H9 (cell line): ENCODE measurements at regions not wholly inside any gene's neighbourhood (a gene's known extent, or its start where the extent isn't known, plus 50 kb on each side); places are given as distances from the start of the nearest gene placed in this dataset.

Experiments used
- DNase-seq: peaks from one replicate; pipeline ENCODE4 v3.0.0-alpha.2; 2017
- H2AFZ ChIP-seq: one replicate; pipeline ENCODE4 v1.6.1; 2013; ENCODE audit warnings: mild to moderate bottlenecking, low read length, control low read depth, moderate library complexity
- H2AK5ac ChIP-seq: 2 replicates; pipeline ENCODE4 v1.6.1; 2013; ENCODE audit warnings: low read length, control low read depth, mixed read lengths; ENCODE audit not compliant: insufficient read length
- H2BK120ac ChIP-seq: one replicate; pipeline ENCODE4 v1.6.1; 2013; ENCODE audit warnings: low read depth, mild to moderate bottlenecking, low read length, control low read depth, inconsistent platforms; ENCODE audit not compliant: poor library complexity, severe bottlenecking
- H2BK12ac ChIP-seq: 2 replicates; pipeline ENCODE4 v1.6.1; 2013; ENCODE audit warnings: low read length, control low read depth, mixed read lengths, low read depth; ENCODE audit not compliant: insufficient read length
- H2BK15ac ChIP-seq: 2 replicates; pipeline ENCODE4 v1.6.1; 2013; ENCODE audit warnings: low read depth, low read length, control low read depth
- H2BK20ac ChIP-seq: one replicate; pipeline ENCODE4 v1.6.1; 2013; ENCODE audit warnings: low read depth, mild to moderate bottlenecking, low read length, control low read depth, inconsistent platforms; ENCODE audit not compliant: poor library complexity, severe bottlenecking
- H2BK5ac ChIP-seq: 2 replicates; pipeline ENCODE4 v1.6.1; 2013; ENCODE audit warnings: low read length, control low read depth, mixed read lengths; ENCODE audit not compliant: insufficient read length
- H3K14ac ChIP-seq: 2 replicates; pipeline ENCODE4 v1.6.1; 2013; ENCODE audit warnings: low read length, control low read depth; ENCODE audit not compliant: insufficient read depth
- H3K18ac ChIP-seq: 2 replicates; pipeline ENCODE4 v1.6.1; 2013; ENCODE audit warnings: low read depth, mild to moderate bottlenecking, mixed read lengths, low read length, control low read depth; ENCODE audit not compliant: insufficient read length
- H3K23ac ChIP-seq: 2 replicates; pipeline ENCODE4 v1.6.1; 2013; ENCODE audit warnings: low read length, control low read depth, mixed read lengths, low read depth; ENCODE audit not compliant: insufficient read length
- H3K23me2 ChIP-seq: 2 replicates; pipeline ENCODE4 v1.6.1; 2013; ENCODE audit warnings: low read depth, mild to moderate bottlenecking, mixed read lengths, low read length, control low read depth; ENCODE audit not compliant: insufficient read length, poor library complexity, severe bottlenecking
- H3K27ac ChIP-seq: 2 replicates; pipeline ENCODE4 v1.5.1; 2013; ENCODE audit warnings: low read length, control low read depth, mixed read lengths, low read depth; ENCODE audit not compliant: insufficient read length
- H3K27me3 ChIP-seq: 2 replicates; pipeline ENCODE4 v1.6.1; 2013; ENCODE audit warnings: low read length, control low read depth, inconsistent platforms; ENCODE audit not compliant: insufficient read depth
- H3K4ac ChIP-seq: 2 replicates; pipeline ENCODE4 v1.6.1; 2013; ENCODE audit warnings: low read depth, mild to moderate bottlenecking, control low read depth, inconsistent platforms, low read length, moderate library complexity
- H3K4me1 ChIP-seq: 2 replicates; pipeline ENCODE4 v1.6.1; 2013; ENCODE audit warnings: low read length, control low read depth, inconsistent platforms; ENCODE audit not compliant: insufficient read depth
- H3K4me2 ChIP-seq: 2 replicates; pipeline ENCODE4 v1.6.1; 2013; ENCODE audit warnings: low read length, control low read depth, mixed read lengths; ENCODE audit not compliant: insufficient read length, insufficient read depth
- H3K56ac ChIP-seq: 2 replicates; pipeline ENCODE4 v1.6.1; 2013; ENCODE audit warnings: low read depth, mild to moderate bottlenecking, mixed read lengths, low read length, control low read depth; ENCODE audit not compliant: insufficient read length
- H3K79me1 ChIP-seq: 2 replicates; pipeline ENCODE4 v1.6.1; 2013; ENCODE audit warnings: low read depth, mild to moderate bottlenecking, moderate library complexity, low read length, control low read depth, inconsistent platforms; ENCODE audit not compliant: insufficient read depth, poor library complexity, severe bottlenecking
- H3K79me2 ChIP-seq: 2 replicates; pipeline ENCODE4 v1.6.1; 2013; ENCODE audit warnings: low read length, control low read depth, inconsistent platforms; ENCODE audit not compliant: insufficient read depth
- H3K9ac ChIP-seq: 2 replicates; pipeline ENCODE4 v1.6.1; 2013; ENCODE audit warnings: low read length, control low read depth, mixed read lengths; ENCODE audit not compliant: insufficient read length; ENCODE audit errors: extremely low read depth
- H3K9me3 ChIP-seq: one replicate; pipeline ENCODE4 v1.6.1; 2013; ENCODE audit warnings: low read depth, low read length, inconsistent platforms; ENCODE audit not compliant: control insufficient read depth
- H3T11ph ChIP-seq: one replicate; pipeline ENCODE4 v1.6.1; 2013; ENCODE audit warnings: mild to moderate bottlenecking, low read length, control low read depth, inconsistent platforms
- H4K20me1 ChIP-seq: one replicate; pipeline ENCODE4 v1.6.1; 2013; ENCODE audit not compliant: control insufficient read depth, insufficient read length, insufficient read depth
- H4K5ac ChIP-seq: 2 replicates; pipeline ENCODE4 v1.6.1; 2013; ENCODE audit warnings: low read depth, mild to moderate bottlenecking, mixed read lengths, low read length, control low read depth; ENCODE audit not compliant: insufficient read length
- H4K8ac ChIP-seq: replicated peaks from 2 replicates; pipeline ENCODE4 v1.6.1; 2013; ENCODE audit warnings: low read length, control low read depth, mixed read lengths, low read depth; ENCODE audit not compliant: insufficient read length
- H4K91ac ChIP-seq: 2 replicates; pipeline ENCODE4 v1.6.1; 2013; ENCODE audit warnings: low read depth, mild to moderate bottlenecking, moderate library complexity, mixed read lengths, low read length, control low read depth; ENCODE audit not compliant: insufficient read length
- H3K27ac Mint-ChIP-seq, 3 experiments: 2 replicates in 2 of 3; 3 replicates in 1 of 3; pipeline ENCODE4 v1.8.0; 2020 to 2021; ENCODE audit warnings: mixed read lengths in 3 of 3, mild to moderate bottlenecking in 1 of 3, moderate library complexity in 1 of 3
- H3K27me3 Mint-ChIP-seq: 2 replicates; pipeline ENCODE4 v1.8.0; 2021; ENCODE audit warnings: low read depth, mild to moderate bottlenecking, moderate library complexity, mixed read lengths
- H3K36me3 Mint-ChIP-seq, 3 experiments: 2 replicates in 2 of 3; 3 replicates in 1 of 3; pipeline ENCODE4 v1.8.0; 2020 to 2021; ENCODE audit warnings: low read depth in 3 of 3, mixed read lengths in 3 of 3; ENCODE audit not compliant: insufficient read depth in 1 of 3
- H3K4me1 Mint-ChIP-seq, 2 experiments: 2 replicates each; pipeline ENCODE4 v1.8.0; 2020; ENCODE audit warnings: mixed read lengths in 2 of 2
- H3K4me3 Mint-ChIP-seq, 2 experiments: 2 replicates in 1 of 2; 3 replicates in 1 of 2; pipeline ENCODE4 v1.8.0; 2020 to 2021; ENCODE audit warnings: mild to moderate bottlenecking in 2 of 2, mixed read lengths in 2 of 2, moderate library complexity in 1 of 2
- H3K9me3 Mint-ChIP-seq, 2 experiments: 2 replicates in 1 of 2; 3 replicates in 1 of 2; pipeline ENCODE4 v1.8.0; 2020; ENCODE audit warnings: mild to moderate bottlenecking in 2 of 2, mixed read lengths in 2 of 2, moderate library complexity in 1 of 2
- CTCF ChIP-seq: fragments of 200-600 bp; sonication (generic); conservative IDR thresholded peaks from 3 replicates; pipeline ENCODE4 v1.8.0; 2021; ENCODE audit warnings: antibody characterized with exemption, mild to moderate bottlenecking
- WGBS: extraction: QIAGEN DNeasy Blood & Tissue Kit; methylation state at CpG from one replicate; pipeline ENCODE4 v1.1.7; 2013; ENCODE audit warnings: missing lambda C conversion rate, low lambda C conversion rate, mixed read lengths; ENCODE audit not compliant: insufficient read length; ENCODE audit errors: extremely low coverage; 5-methylcytosine and 5-hydroxymethylcytosine counted together

- TF ChIP-seq CTCF = no peak
- Histone ChIP-seq H3K18ac (no peak overlapping the region), H3K56ac (no peak overlapping the region), H2BK12ac (no peak overlapping the region), H3K9ac (no peak overlapping the region), H3K27ac (no peak overlapping the region), H2AK5ac (no peak overlapping the region), H2BK20ac (no peak overlapping the region), H4K5ac (no peak overlapping the region), H2BK5ac (no peak overlapping the region), H3T11ph (no peak overlapping the region), H3K27me3 (no peaks in the 10 kb centered on the region), H3K4me1 (no peaks in the 10 kb centered on the region), H4K8ac (no peak overlapping the region), H2BK120ac (no peak overlapping the region), H2AFZ (no peak overlapping the region), H2BK15ac (no peak overlapping the region), H4K20me1 (no peaks in the 10 kb centered on the region), H3K9me3 (no peaks in the 10 kb centered on the region), H3K23me2 (no peaks in the 10 kb centered on the region), H3K23ac (no peak overlapping the region), H4K91ac (no peak overlapping the region), H3K4ac (no peak overlapping the region), H3K79me1 (no peaks in the 10 kb centered on the region), H3K14ac (no peak overlapping the region), H3K4me2 (no peak overlapping the region), H3K79me2 (no peaks in the 10 kb centered on the region)
- no peak for DNase-seq
- Mint-ChIP-seq H3K36me3 (peaks cover 0 to 10% (median 6%) of the 10 kb centered on the region in 3 experiments; a peak in 6 of 7 replicates), H3K4me1 (peaks cover 0 to 3% of the 10 kb centered on the region in 2 experiments; a peak in 1 of 4 replicates), H3K27me3 (no peaks in the 10 kb centered on the region), H3K27ac (no peak overlapping the region), H3K4me3 (no peak overlapping the region), H3K9me3 (peaks cover 7 to 9% of the 10 kb centered on the region in 2 experiments; a peak in 3 of 5 replicates)
- WGBS = no CpG with 5 or more reads among the region's 2 CpGs
Measured at GRCh38 chr2:18871430-18871829, 282.1 kb upstream of the NT5C1B start.
